Stimulated activated CD4-positive, alpha-beta T cell treated with anti-CD3 and anti-CD28 coated beads, Interleukin-4, amount 100 ng/mL, for 48 hours (primary cell): ENCODE measurements at regions not wholly inside any gene's neighbourhood (a gene's known extent, or its start where the extent isn't known, plus 50 kb on each side); places are given as distances from the start of the nearest gene placed in this dataset.
"Not testable (repeated sequence)": the region's sequence is repeated elsewhere in the genome, so short reads cannot be mapped to it uniquely, and the experiment has no call there.

Experiments
- DNase-seq, 2 donors: peaks; one replicate each; pipeline ENCODE4 v3.0.0-alpha.2; 2020; ENCODE audit warnings: low read depth in 2 of 2

DNA sequence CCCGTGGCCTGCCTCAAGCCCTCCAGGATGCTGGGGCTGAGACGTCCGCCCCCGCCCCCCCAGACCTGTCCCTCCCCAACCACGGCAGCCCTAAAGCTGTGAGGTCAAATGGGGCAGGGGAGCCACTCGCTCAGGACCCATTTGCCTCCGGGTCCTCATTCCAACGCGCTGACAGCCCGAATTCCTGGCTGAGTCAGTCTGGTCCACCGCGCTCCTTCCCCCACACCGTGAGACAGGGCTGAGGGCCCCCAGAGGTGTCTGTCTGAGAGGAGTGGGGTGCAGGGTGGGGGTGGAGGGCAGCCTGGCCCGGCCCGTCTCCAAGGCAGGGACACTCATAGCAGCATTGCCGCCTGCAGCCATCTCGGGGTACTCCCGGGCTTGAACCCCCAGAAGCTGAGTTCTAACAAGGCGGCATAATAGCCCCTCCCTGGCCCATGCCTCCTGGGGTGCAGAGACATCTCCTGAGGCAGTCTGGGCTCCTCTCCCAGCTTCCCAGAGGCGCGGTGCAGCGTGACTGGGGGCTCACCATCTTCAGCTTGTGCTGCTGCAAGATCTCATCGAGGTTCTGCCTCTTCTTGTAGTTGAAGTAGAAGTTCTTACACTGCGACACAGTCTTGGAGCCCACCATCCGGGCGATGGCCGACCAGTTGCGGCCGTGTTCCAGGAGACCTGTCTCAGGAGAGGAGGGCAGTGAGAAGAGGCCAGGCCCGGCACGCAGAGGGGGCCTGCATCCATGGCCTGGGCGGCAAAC is 90.5 kb downstream of the RFLNA start:
- DNase-seq: no peak

DNA sequence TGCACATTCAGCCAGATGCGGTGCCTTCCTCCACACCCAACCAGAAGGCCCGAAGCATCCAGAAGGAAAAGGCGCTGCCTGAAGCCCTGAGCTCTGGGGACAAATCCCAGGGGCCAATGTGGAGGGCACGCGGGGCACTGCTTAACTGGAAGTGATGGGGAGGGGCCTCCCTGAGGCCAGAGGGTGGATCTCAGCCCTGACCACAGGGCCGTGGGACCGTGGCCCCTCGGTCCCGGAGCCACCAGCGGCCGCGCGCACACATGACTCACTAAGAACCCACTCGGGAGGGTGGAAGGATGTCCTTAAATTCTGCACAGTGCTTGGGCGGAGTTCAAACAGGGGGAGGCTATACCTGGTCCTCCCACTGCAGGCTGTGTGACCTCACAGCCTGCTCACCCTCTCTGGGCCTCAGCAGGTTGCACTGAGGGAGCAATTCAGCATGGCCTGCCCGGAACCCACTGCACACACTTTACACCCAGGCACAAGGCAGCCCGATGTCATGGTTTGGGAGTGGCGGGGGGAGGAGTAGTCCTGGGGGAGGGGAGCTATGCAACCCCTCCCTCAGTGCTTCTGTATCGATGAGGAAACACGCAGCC is 89.5 kb downstream of the RFLNA start:
- DNase-seq: no peak

DNA sequence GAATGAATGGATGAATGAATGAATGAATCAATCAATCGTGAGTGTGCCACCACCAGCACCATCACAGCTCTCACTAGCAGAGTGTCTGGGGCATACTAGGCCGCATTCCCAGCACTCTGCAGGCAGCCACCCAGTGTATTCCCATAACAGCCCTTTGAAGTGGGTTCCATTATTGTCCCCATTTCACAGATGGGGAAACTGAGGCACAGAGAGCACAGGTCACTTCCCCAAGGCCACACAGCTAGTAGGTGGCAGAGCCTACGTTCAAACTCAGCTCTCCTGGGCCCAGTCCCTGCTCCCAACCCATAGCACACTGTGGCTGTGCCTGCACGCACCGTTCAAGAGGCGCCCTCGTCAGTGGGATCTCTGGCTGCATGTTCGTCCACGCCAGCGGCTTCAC is 88.1 kb downstream of the RFLNA start:
- no peak for DNase-seq

DNA sequence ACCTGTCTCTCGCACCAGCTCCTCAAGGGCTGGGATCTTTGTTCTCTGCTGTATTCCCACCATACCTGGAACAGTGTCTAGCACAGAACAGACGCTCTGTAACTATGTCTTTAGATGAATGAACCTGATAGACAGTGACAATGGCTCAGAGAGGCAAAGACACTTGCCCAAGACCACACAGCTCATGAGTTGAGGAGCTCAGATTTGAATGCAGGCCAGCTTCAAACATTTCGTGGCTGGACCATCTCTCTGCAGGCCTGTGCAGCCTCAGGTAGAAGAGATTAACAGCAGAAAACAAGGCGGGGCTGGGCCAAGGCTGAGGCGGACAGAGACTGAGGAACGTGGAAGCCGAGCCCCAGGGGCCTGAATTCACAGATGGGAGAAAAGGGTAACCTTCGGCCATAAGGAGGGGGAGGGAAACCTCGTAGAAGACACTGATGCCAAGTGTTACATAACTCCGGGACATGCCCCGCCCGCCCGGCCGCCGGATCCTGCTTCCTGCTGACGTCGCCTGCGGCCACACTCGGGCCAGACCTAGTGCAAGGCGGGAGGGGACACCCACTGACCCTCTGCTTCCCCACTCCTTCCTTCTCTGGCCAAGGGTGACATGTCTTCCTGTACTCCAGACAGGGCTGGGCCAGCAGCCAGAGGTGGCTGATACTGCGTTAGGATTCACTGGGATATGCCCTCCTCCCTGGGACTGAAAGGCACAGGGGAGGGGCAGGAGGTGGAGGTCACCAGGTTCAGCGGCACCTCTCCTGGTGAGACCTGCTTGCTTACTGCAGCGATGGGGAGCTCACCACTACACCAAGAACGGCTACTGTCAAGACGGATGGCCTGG is 86.8 kb downstream of the RFLNA start:
- no peak for DNase-seq

DNA sequence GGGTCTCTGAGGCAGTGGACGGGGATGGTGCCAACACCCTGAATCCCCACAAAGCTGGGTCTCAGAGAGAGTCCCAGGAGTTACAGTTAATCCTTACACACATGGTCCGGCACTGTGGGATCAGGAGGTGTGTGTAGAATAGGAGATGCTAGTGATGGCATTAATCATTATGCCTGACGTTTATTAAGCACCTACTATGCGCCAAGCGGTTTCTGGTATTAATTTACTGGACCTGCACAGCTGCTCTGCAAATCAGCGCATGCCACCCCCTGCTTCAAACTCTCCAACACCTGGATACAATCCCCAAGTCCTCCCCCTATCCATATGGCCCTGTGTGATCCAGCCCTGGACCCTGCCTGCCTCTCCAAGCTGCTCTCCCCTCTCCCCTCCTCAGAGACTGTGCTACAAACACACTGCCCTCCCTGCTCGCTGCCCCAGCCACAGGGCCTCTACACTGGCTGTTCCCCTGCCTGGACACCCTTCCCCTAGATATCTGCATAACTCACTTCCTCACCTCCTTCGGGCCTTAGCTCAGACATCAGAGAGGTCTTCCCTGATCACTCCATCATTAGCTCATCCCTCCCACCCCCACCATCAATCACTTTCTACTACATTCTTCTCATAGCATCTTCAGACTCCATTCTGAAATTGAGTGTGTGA is 86.0 kb downstream of the RFLNA start:
- no peak for DNase-seq

DNA sequence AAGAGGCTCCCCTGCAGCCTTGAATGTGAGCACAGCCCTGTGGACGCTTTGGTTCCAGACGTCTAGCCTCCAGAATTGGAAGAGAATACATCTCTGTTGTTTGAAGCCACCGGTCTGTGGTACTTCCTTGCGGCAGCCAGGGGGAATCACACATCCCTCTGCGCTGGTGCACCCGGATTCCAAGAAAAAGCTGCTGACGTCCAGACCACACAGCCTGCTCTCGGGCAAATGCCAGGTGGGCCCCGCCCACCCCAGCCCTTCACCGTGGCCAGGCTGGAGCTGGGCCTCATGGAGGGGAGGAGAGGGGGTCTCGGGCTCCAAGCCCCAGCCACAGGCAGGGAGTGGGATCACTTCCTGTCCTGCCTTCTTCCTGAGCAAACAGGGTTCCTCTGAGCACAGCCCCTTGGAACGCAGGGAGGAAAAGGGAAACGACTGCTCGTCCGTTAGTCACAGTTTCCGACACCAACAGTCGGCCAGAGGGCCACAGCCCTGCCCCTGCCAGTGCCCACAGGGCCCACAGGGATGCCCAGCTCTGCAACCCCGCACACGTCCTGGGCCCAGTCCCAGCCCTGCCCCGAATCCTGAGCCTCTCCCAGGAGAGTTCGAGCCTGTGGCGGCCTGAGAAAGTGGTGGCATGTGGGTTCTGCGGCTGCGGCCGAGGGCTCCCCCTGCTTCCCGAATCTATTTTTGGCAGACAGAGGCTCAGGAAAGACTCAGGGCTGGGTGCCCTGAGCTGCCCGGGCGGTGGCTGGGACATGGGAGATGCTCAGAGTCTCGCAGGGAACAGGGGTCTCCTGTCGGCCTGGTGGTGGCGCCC is 85.3 kb downstream of the RFLNA start:
- no peak for DNase-seq

DNA sequence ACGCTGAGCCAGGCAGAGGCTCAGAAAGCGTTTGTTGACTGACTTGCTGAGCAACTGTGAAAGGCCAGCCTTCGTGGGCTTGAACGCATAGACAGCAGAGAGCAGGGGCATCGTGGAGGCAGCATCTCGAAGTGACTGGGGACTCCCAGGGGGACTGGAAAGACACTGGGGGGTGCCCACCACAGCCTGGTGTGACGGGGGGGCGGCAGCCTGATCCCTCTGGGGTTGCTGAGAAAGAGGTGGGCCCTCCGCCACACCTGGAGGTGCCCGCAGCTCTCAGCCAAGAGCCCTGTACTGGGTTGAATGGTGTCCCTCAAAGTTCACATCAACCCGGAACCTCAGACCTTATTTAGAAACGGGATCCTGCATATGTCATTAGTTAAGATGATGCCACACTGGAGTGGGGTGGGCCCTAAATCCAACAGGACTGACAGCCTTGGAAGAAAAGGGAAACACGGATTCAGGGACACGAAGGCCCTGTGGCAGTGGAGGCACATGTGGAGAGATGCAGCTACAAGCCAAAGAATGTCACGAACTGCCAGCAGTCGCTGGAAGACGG is 84.6 kb downstream of the RFLNA start:
- no peak for DNase-seq

DNA sequence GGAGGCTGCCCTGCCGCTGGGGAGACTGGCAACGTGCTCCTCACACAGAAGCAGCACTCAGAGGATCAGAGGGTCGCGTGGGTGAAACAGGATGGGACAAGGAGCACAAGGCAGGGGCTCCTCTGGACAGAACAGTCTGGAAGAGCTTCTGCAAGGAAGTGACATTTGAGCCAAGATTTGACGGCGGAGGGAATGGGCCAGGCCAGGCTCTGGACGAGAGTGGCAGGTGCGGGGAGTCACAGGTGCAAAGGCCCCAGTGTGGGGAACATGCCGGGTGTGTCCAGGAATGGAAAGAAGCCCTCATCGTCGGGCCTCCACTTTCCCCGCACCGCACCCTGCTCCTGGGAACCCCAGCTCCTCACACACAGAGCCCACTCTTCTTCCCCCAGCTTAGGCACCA is 84.0 kb downstream of the RFLNA start:
- DNase-seq: no peak

DNA sequence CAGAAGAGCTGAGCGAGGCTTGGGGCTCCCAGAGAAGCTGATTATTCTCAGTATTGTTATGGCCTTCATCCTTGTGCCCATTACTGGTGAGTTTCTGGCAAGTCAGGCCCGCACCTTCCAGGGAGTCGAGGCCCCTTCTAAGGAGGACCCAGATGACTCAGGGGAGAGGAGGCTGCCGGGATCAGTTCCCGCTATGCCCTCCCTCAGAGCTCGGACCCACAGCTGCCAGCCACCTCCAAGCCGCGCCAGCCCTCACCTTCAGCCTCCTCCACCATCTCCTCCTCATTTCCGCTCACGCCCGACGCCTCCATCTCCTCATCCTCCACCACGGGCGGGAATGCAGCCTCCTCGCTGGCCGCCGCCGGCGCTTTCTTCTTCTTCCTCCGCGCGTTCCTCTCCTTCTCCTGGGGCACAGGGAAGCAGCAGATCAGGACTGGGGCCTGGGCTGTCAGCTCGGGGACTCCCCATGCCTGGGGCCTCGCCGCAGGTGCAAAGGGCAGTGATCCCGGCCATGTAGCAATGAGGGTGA is 83.2 kb downstream of the RFLNA start:
- DNase-seq: no peak

DNA sequence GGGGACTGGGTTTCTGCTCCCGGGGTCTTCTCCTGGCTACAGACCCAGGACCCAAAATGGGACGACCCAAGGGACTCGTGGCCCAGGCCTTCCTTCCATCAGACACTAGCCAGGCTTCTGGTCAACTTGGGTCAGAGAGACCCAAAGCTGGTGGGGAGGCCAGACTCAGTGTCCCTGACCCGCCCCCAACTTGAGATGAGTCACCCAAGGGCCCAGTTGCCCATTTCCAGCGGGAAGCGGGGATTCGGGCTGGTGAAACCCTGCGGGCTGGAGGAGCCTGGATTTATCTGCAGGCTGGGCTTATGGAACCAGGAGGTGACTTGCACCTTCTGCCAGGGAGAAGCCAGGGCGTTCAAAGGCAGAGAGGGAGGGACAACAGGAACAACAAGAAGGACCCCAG is 81.5 kb downstream of the RFLNA start:
- DNase-seq: no peak

DNA sequence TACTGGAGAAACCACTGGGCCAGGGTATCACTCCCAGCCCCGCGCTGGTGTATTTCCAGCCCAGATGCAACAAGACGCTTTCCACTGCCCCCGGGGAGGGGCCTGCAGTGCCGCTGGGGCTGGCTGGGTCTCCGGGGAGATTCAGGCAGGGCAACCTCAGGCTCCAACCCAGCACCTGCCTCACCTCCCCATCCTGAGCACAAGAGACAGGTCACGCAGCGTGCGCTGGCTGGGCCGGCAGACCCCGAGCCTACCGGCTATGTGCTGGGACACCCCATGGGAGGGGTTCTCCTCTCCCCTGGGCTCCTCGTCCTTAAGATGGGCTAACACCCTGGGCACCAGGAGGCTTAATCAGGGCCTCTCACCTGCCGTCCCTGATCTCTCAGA is 80.9 kb downstream of the RFLNA start:
- no peak for DNase-seq

DNA sequence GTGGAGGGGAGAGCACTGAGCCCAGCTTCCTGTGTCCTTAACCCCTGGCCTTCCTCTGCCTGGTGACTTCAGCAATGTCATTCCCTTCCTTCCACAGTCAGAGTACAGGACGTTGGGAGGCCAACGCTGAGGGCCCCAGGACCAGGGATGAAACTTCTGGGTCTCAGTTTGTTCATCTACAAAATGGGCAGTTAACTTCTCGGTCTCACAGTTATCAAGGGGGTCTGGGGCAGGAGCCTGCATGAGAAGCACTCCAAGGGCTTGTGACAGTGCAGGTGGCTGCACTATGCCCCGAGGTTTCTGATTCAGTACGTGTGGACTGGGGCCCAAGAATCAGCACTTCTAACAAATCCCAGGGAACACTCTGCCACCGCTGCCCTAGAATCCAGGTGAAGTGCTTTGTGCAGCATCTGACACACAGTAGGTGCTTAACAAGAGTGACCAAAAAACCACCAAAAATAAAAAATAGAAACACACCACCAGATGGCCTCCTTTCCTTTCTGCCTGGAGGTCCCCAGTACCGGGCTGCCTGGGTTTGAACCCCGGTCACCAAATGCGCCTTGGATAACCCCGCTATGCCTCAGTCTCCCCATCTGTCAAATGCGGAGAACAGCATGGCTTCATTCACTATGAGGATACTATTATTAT is 80.4 kb downstream of the RFLNA start:
- DNase-seq: no peak

DNA sequence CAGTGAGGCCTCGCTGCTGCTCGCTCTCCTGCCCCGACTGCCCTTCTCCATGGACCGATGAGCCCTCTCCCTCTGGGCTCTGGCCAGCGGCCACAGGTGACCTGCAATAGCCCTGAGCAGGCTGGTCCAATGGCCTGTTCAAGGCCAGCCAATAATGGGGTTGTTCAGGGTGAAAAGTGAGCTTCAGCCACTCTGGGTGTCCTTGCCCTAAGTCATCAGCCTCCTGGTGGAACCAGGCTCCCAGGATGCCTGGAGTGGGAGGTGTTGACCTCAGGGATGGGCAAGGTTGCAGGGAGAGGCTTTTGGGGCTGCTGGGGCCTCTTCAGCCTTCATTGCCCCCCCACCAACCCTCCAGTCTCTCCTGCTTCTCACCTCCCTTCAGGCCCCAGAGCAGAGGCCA is 79.7 kb downstream of the RFLNA start:
- DNase-seq: no peak

DNA sequence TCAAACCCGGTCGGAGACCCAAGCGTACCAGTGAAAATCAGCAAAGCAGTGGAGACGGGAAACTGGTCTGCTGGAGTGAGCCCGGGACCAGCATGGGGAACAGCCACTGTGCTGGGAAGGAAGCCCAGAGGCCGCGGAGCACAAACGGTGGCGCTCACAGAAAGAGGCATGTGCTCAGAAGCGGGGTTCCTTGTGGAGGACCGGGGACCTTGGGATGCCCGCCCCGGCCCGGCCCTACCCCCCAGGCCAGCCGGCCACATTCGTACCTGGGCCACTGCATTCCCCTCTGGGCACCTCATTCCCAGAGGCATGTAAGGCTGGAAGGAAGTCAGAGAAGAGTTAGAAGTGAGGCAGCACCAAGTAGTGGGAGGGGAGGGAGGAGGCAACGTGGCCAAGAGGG is 79.3 kb downstream of the RFLNA start:
- DNase-seq: no peak

DNA sequence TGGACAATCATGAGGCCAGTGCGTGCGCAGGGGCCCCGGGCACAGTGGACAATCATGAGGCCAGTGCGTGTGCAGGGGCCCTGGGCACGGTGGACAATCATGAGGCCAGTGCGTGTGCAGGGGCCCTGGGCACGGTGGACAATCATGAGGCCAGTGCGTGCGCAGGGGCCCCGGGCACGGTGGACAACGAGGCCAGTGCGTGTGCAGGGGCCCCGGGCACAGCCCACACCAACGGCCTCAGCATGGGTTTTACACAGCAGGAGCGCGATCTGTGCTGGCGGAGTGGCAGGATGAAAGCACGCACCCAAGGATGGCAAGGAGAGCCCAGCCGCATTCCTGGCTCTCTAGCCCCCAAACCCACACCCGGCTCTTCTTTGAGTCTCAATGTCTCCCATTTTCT is 78.8 kb downstream of the RFLNA start:
- DNase-seq: not testable (repeated sequence)

DNA sequence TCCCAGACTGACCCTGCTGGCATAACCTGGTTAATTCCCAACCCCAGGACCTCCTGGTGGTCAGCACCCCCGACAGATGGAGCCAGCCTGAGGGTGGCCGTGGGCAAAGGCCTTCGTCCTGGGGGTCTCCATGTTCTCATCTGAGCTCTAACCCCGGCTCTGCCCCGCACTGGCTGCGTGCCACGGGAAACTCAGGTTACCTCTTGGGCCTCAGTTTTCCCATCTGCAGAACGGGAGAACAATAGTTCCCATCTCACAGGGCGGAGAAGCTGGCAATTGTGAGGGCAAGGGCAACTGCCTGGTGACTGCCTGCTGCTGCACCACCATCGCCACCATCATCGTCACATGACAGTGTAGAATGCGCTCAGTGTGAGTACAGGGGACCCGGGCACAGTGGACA is 77.9 kb downstream of the RFLNA start:
- no peak for DNase-seq

DNA sequence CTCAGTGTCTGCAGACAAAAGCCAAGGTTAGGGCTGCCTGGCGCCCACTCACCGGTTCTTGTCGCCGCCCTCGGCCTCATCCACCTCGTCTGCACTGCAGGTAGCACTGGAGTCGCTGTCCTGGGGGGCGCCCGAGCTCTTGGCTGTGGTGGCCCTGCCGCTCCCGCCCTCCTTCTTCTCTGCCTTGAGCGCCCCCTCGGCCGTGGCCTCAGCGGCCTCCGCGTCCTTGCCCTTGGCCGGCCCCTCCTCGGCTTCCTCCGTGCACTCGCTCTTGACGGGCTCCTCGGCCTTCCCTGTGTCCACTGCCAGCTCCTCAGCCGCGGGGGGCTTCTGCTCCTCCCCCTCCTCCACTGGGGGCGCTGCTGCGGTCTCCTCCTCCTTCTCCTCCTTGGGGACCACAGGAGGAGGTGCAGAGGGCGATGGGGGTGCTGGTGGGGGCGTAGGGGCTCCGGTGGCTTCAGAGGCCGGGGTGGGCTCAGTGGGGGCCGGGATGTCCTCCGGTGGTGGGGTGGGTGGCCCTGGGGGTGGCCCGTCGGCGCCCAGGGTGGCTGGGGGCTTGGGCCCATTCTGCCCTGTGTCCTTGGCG is 77.2 kb downstream of the RFLNA start:
- DNase-seq: no peak

DNA sequence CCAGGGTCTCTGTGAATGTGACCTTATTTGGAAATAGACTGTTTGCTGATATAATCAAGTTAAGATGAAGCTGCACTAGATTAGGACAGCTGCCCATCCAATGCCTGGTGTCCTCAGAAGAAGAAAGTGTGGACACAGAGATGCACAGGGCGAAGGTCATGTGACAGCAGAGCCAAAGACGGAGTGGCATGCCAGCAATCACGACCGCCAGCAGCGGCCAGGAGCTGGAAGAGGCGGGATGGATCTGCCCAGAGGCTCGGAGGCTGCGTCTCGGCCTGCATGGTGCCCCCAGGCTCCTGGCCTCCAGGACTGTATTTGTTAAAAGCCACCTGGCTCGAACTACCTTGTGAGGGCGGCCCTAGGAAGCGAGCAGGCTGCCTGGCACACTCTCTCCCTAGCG is 76.5 kb downstream of the RFLNA start:
- no peak for DNase-seq

DNA sequence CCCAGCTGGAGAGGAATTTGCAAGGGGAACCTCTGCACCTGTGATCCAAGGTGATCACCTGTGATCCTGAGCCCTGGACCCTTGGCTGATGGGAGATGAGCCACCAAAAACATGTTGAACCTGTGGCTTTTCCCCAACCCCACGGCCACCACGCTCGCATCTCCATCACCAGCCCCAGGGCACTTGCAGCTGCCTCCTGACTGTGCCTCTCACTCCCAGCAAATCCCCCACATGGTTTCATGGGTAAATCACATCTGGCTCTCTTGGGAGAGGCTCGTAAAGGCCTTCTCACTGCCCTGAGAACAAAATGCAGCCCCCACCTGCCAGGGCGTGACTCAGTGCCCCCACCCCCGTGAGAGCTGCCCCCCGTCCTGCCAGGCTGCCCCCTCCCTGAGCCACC is 76.0 kb downstream of the RFLNA start:
- no peak for DNase-seq

DNA sequence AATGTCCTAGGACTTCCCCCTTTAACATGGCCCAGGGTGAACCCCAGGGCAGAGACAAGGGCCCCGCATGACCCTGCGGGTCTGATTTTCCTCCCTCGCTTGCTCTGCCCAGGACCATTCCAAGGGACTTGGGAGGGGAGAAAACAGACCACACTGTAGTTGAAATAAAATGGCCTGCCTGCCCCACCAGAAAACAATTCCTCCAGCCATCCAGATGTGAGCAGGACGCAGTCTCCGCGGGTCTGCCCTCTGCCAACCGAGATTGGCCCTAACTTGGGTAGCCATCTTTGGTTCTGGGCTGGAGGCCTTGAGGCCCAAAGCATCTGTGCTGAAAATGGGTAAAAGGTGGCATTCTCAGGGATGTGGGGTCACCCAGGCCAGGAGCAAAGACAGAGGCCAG is 75.5 kb downstream of the RFLNA start:
- DNase-seq: no peak
